H1 (cell line): ENCODE measurements at regions not wholly inside any gene's neighbourhood (a gene's known extent, or its start where the extent isn't known, plus 50 kb on each side); places are given as distances from the start of the nearest gene placed in this dataset.

Experiments used
- BACH1 ChIP-seq: IDR thresholded peaks from 2 replicates; pipeline ENCODE4 v1.6.1; 2012; ENCODE audit warnings: low read length, improper control_type of control experiment
- CHD1 ChIP-seq: IDR thresholded peaks from 2 replicates; pipeline ENCODE4 v1.6.1; 2012; ENCODE audit warnings: low read depth, low read length, improper control_type of control experiment
- CREB1 ChIP-seq: IDR thresholded peaks from 2 replicates; pipeline ENCODE4 v1.6.1; 2012; ENCODE audit warnings: inconsistent platforms
- EP300 ChIP-seq, 2 experiments: IDR thresholded peaks; 1 replicate in 1 of 2; 2 replicates in 1 of 2; pipeline ENCODE4 v1.6.1; 2011 to 2012; ENCODE audit warnings: low read depth in 2 of 2, low read length in 2 of 2, mild to moderate bottlenecking in 2 of 2, borderline replicate concordance in 1 of 2, inconsistent platforms in 1 of 2, moderate library complexity in 1 of 2
- GABPA ChIP-seq: IDR thresholded peaks from 2 replicates; pipeline ENCODE4 v1.6.1; 2011; ENCODE audit warnings: mild to moderate bottlenecking, low read length, moderate library complexity, borderline replicate concordance; ENCODE audit not compliant: insufficient read depth
- JUN ChIP-seq: IDR thresholded peaks from 2 replicates; pipeline ENCODE4 v1.6.1; 2011; ENCODE audit warnings: low read depth, mild to moderate bottlenecking, improper control_type of control experiment, low read length
- NRF1 ChIP-seq: IDR thresholded peaks from 2 replicates; pipeline ENCODE4 v1.6.1; 2011; ENCODE audit warnings: mild to moderate bottlenecking, low read depth, low read length, improper control_type of control experiment
- RAD21 ChIP-seq, 2 experiments: IDR thresholded peaks in 1 of 2; conservative IDR thresholded peaks in 1 of 2; 2 replicates each; pipeline ENCODE4 v1.6.1; 2011; ENCODE audit warnings: low read depth in 2 of 2, low read length in 2 of 2, improper control_type of control experiment in 1 of 2, inconsistent platforms in 1 of 2, mild to moderate bottlenecking in 1 of 2, moderate library complexity in 1 of 2
- SP4 ChIP-seq: IDR thresholded peaks from 2 replicates; pipeline ENCODE4 v1.6.1; 2012; ENCODE audit warnings: low read length, inconsistent platforms
- TF ChIP-seq, protein P1 (sequence below): fragments of 300-600 bp; sonication (generic); IDR thresholded peaks from 2 replicates; pipeline ENCODE4 v1.7.1; 2012; ENCODE audit warnings: low read length, moderate library complexity, mild to moderate bottlenecking, inconsistent platforms; ENCODE audit not compliant: insufficient replicate concordance
- TF ChIP-seq, protein P2 (sequence below): IDR thresholded peaks from 2 replicates; pipeline ENCODE4 v1.6.1; 2011; ENCODE audit warnings: low read depth, mild to moderate bottlenecking, low read length; ENCODE audit not compliant: insufficient read depth
- TF ChIP-seq, protein P3 (sequence below): IDR thresholded peaks from 2 replicates; pipeline ENCODE4 v1.6.1; 2012; ENCODE audit warnings: inconsistent platforms

DNA sequence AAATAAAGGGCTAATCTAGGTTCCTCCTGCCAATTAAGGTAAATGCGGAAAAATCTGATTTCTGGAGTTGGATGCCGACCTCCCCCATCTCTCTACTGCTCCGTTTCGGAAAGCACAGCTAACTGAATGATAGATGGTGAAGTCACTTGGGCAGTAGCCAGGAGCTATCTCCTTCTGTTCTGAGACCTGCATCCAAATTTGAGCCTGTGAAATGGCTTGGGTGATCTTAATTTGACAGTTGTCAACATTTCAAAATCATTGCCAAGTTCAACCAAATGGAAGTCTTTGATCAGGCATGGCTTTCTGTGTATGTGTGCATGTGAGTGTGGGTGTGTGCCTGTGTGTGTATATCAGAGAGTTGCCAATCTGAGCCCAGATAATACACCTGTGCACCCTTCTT is 217.2 kb downstream of the ZNF516 start (continued):
- TF ChIP-seq, protein P1, sequence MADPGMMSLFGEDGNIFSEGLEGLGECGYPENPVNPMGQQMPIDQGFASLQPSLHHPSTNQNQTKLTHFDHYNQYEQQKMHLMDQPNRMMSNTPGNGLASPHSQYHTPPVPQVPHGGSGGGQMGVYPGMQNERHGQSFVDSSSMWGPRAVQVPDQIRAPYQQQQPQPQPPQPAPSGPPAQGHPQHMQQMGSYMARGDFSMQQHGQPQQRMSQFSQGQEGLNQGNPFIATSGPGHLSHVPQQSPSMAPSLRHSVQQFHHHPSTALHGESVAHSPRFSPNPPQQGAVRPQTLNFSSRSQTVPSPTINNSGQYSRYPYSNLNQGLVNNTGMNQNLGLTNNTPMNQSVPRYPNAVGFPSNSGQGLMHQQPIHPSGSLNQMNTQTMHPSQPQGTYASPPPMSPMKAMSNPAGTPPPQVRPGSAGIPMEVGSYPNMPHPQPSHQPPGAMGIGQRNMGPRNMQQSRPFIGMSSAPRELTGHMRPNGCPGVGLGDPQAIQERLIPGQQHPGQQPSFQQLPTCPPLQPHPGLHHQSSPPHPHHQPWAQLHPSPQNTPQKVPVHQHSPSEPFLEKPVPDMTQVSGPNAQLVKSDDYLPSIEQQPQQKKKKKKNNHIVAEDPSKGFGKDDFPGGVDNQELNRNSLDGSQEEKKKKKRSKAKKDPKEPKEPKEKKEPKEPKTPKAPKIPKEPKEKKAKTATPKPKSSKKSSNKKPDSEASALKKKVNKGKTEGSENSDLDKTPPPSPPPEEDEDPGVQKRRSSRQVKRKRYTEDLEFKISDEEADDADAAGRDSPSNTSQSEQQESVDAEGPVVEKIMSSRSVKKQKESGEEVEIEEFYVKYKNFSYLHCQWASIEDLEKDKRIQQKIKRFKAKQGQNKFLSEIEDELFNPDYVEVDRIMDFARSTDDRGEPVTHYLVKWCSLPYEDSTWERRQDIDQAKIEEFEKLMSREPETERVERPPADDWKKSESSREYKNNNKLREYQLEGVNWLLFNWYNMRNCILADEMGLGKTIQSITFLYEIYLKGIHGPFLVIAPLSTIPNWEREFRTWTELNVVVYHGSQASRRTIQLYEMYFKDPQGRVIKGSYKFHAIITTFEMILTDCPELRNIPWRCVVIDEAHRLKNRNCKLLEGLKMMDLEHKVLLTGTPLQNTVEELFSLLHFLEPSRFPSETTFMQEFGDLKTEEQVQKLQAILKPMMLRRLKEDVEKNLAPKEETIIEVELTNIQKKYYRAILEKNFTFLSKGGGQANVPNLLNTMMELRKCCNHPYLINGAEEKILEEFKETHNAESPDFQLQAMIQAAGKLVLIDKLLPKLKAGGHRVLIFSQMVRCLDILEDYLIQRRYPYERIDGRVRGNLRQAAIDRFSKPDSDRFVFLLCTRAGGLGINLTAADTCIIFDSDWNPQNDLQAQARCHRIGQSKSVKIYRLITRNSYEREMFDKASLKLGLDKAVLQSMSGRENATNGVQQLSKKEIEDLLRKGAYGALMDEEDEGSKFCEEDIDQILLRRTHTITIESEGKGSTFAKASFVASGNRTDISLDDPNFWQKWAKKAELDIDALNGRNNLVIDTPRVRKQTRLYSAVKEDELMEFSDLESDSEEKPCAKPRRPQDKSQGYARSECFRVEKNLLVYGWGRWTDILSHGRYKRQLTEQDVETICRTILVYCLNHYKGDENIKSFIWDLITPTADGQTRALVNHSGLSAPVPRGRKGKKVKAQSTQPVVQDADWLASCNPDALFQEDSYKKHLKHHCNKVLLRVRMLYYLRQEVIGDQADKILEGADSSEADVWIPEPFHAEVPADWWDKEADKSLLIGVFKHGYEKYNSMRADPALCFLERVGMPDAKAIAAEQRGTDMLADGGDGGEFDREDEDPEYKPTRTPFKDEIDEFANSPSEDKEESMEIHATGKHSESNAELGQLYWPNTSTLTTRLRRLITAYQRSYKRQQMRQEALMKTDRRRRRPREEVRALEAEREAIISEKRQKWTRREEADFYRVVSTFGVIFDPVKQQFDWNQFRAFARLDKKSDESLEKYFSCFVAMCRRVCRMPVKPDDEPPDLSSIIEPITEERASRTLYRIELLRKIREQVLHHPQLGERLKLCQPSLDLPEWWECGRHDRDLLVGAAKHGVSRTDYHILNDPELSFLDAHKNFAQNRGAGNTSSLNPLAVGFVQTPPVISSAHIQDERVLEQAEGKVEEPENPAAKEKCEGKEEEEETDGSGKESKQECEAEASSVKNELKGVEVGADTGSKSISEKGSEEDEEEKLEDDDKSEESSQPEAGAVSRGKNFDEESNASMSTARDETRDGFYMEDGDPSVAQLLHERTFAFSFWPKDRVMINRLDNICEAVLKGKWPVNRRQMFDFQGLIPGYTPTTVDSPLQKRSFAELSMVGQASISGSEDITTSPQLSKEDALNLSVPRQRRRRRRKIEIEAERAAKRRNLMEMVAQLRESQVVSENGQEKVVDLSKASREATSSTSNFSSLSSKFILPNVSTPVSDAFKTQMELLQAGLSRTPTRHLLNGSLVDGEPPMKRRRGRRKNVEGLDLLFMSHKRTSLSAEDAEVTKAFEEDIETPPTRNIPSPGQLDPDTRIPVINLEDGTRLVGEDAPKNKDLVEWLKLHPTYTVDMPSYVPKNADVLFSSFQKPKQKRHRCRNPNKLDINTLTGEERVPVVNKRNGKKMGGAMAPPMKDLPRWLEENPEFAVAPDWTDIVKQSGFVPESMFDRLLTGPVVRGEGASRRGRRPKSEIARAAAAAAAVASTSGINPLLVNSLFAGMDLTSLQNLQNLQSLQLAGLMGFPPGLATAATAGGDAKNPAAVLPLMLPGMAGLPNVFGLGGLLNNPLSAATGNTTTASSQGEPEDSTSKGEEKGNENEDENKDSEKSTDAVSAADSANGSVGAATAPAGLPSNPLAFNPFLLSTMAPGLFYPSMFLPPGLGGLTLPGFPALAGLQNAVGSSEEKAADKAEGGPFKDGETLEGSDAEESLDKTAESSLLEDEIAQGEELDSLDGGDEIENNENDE = no peak
- no peak for TF ChIP-seq CREB1
- TF ChIP-seq NRF1 = no peak
- no peak for TF ChIP-seq RAD21 (IDR thresholded peaks at IDR 0.05 in 1 of 2, conservative IDR thresholded peaks at IDR 0.05 in 1 of 2; ENCODE audit: low read depth in 2 of 2, low read length in 2 of 2)
- no peak for TF ChIP-seq SP4
- TF ChIP-seq EP300 (IDR thresholded peaks at IDR 0.05; ENCODE audit: borderline replicate concordance in 1 of 2, low read depth in 2 of 2, low read length in 2 of 2) = no peak
- TF ChIP-seq, protein P2, sequence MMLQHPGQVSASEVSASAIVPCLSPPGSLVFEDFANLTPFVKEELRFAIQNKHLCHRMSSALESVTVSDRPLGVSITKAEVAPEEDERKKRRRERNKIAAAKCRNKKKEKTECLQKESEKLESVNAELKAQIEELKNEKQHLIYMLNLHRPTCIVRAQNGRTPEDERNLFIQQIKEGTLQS = no peak
- TF ChIP-seq CHD1 = no peak
- no peak for TF ChIP-seq GABPA
- TF ChIP-seq, protein P3, sequence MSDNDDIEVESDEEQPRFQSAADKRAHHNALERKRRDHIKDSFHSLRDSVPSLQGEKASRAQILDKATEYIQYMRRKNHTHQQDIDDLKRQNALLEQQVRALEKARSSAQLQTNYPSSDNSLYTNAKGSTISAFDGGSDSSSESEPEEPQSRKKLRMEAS = no peak
- TF ChIP-seq JUN = no peak
- TF ChIP-seq BACH1 = no peak
